Amygdala (tissue), 56 donors: ENCODE measurements at regions not wholly inside any gene's neighbourhood (a gene's known extent, or its start where the extent isn't known, plus 50 kb on each side); places are given as distances from the start of the nearest gene placed in this dataset.
"Not testable (repeated sequence)": the region's sequence is repeated elsewhere in the genome, so short reads cannot be mapped to it uniquely, and the experiment has no call there.

Source experiments
- DNase-seq, 56 donors: peaks; one replicate each; lab custom pipeline; 2025; lab: John Stamatoyannopoulos, UW

DNA sequence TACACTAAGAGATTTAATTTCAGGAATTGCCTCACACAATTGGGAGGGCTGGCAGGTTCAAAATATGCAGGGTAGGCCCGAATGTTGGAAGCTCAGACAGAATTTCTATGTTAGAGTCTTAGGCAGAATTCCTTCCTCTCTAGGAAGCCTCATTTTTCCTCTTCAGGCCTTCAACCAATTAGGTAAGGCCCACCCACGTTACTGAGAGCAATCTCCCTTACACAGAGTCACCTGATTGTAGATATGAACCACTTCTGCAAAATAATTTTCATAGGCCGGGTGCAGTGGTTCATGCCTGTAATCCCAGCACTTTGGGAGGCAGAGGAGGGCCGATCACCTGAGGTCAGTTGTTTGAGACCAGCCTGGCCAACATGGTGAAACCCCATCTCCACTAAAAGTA, 50.2 kb upstream of the HIVEP1 start:
- no peak for DNase-seq

DNA sequence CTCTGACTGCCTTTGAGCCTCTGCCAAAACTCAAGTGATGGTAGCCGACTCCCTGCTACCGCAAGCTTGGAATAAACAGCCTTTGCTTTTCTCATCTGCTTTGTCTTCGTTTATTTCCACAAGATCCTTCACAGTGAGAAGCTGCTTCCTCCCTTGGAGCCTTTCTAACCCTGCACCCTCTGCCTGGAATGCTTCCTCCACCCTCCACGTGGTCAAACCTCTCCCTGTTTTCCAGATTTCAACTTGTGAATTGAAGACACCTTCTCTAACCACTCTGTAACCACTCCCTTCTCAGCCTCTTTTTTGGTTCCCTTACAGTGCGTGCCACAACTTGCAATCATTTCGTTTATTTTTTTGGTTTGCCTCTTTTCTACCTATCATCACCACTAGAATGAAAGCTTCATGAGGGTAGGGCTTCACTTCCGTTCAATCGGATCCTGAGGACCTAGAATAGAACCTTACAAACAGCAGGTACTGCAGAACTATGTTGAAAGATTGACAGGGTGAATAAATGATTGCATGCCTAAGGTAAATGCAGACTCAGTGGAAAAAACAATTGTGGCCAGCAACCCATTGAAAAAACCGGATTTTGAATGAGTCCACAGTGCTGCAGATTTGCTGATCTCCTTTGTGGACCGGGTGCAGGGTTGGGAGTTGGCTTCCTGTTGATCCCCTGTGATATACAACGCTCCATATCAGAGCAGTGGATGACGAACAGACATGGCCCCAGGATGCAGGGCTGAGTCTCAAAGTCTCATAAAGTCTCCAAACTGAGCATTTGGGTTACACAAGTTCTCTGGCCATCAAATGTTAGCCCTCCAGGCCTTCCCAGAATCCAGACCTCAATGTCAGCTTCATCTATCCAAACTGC, 51.0 kb upstream of the HIVEP1 start:
- DNase-seq = no peak

DNA sequence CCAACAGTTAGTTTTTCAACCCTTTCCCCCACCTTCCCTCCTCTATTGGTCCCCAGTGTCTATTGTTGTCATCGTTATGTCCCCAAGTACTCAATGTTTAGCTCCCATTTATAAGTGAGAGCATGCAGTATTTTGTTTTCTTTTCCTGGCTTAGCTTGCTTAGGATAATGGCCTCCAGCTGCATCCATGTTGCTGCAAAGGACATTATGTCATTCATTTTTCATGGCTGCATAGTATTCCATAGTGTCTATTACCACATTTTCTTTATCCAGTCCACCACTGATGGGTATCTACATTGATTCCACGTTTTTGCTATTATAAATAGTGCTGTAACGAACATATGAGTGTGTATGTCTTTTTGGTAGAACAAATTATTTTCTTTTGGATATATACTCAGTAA, 55.3 kb upstream of the HIVEP1 start:
- DNase-seq = no peak

DNA sequence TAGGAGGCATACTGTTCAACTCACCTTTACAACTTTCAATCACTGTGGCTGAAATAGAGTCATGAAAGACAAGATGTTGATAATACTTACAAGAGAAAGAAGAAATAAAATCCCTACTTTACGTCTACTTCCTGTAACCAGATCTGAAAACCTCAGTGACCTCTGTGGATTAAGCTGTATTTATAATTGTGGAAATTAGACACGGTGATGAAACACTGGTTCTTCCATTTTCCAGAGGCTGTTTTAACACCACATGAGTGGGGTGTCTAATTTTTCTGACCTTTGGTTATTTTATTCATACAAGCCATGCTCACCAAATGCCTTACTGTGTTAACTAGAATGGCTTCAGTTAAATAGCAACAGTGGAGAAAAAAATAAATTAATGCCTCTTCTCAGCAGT, 58.5 kb upstream of the HIVEP1 start:
- DNase-seq = no peak

DNA sequence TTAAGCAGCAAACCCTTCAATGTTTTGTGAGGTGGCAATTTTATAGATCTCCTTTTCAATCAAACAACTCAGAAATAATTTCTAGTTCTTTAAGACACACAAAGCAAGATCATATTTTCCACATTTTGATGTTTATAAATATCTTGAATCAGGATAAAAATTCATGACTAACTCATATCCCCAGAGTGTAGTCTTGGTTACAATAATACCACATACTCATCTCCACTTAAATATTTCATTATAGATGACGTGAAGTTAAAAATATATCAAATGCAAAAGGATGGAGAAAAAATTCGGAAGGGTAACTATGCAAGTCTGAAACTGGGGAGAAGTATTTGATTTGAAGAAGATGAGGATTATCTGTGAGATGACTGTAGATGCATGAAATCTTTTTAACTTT, 59.8 kb upstream of the HIVEP1 start:
- DNase-seq = no peak

DNA sequence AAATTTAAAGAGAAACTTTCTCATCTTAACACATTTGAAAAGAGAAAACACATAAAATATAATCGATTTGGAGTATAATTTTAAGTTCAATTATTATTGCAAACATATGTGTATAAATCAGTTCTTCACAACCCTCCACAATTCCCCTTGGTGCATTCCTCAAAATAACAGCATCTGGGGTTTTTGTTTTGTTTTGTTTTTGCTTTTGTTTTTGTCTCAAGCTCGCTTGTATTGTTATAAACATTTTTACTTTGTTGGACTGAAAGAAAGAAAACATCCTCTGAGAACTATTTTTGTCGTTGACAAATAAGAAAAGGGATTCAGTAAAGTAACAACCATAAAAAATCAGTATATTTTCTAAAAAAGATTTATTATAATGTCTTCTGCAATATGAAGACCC, 60.2 kb upstream of the HIVEP1 start:
- DNase-seq = no peak

DNA sequence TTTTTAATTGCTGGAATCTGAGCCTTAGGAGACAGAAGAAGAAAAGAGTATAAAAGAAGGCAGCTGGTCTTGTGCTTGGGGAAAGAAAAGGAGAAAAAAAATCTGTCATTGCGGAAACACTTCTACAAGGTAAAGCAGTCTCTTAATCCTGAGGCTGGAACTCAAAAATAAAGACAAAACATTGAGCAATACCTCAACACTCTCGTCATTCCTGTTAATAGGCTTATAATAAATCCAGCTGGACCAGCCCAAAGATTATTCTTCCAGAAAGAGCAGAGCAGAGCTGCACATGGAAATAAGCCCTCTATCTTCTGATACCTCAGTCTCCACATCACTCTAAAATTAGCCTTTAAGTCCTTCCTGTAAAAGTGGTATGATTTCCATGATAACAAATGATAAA, 62.0 kb upstream of the HIVEP1 start:
- DNase-seq = no peak

DNA sequence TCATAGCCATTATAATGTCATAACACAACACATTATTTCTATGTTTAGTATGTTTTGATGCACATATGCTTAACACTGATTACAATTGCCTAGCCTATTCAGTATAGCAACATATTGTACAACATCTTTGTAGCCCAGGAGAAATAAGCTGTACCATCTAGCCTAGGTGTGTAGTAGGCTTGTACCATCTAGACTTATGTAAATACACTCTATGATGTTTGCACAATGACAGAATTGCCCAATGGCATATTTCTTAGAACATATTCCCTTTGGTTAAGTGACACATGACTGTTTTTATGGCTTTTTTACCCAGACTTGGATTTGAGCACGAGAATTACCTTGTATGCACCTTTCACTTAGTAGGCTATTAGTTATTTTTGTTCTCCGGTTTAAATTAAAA, 64.5 kb upstream of the HIVEP1 start:
- DNase-seq = no peak

DNA sequence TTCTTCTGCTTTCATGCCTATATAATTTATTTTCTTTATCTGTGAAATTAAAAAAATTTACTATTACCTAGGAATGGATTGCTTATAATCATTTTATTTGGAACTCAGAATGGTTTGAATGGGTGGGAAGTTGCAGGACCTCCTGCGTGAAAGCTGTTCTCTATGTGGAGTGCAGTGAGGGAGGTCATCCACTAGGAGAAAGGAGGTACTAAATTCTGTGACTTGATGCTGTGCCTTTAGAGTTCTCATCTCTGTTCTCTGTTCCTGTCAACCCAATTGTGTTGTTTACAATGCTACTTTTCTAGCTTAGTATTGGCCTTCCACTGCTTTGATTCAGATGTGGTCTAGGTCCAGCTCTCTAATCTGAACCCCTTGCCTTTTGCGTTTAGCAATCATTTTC, 65.0 kb upstream of the HIVEP1 start:
- DNase-seq = no peak

DNA sequence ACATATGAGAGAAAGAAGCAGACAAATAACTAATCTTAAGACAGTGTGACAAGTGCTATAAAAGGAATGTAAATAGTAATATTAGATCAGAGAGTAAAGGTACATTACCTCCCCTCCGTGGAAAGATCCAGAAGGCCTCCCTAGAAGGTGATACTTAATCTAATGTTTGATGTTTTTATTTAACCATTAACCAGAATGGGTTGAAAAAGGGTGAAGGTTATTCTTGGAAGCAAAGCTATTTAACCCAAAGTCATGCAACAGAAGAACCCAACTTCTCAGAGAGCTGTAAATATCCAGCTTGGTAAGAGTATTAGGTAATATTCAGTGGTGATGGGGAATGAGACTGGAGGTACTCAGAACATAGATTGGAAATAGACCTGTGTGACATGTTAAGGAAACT, 68.0 kb upstream of the HIVEP1 start:
- no peak for DNase-seq

DNA sequence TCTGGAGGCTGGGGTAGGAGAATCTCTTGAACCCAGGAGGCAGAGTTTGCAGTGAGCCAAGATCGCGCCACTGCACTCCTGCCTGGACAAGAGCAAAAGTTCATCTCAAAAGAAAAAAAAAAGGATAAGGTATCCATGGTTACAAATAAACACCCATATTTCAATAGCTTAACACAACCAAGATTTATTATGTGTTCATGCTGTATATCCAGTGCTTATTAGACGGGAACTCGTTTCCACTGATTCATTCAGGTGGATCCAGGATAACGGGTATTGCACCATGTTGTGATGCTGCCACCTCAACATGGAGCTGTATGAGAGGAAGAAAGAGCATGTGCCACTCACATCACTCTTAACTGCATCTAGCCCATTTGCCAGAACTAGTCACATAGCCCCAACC, 69.1 kb upstream of the HIVEP1 start:
- DNase-seq = no peak

DNA sequence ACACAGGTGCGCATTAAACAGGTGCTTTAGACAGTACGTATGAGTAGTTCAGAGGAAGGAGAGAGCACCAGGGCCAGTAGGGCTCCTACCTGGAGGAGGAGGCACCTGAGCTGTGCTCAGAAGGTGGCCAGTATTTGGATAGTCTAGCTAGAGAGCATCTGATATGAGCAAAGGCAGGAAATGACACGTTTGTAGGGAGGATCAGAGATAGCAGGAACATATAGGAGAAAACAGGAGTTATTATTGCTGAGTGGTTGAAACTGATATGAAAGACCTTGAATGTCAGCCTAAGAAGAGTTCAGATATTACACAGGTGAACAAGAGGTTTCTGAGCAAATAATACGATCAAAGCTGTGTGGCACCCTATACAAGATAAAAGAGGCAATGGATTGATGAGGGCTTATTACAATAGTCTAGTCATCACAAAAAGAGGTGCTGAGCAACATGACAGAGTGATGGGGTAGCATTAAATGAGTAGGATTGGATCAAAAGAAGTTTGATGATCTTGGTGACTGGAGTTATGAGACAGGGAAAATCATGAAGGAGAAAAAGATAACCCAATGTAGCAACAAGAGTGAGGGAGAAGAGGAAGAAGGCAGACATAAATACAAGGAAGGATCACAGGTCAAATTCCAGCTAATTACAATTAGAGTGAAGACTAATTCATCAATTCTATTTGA, 69.8 kb upstream of the HIVEP1 start:
- no peak for DNase-seq

DNA sequence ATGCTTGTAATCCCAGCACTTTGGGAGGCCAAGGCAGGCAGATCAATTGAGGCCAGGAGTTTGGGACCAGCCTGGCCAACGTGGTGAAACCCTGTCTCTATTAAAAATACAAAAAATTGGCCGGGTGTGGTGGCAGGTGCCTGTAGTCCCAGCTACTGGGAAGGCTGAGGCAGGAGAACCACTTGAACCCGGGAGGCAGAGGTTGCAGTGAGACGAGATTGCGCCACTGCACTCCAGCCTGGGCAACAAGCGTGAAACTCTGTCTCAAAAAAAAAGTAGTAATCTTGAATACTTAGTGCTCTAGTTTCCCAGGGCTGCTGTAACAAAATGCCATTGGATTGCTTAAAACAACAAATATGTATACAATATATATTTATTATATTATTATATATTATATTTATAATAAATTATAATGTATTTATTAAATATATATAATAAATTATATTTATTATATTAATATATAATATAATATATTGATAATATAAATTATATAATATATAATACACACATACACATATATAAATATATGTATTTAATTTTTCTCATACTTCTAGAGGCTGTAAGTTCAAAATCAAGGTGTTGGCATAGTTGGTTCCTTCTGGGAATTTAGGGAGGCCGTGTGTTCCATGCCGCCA, 71.5 kb upstream of the HIVEP1 start:
- DNase-seq = not testable (repeated sequence)

DNA sequence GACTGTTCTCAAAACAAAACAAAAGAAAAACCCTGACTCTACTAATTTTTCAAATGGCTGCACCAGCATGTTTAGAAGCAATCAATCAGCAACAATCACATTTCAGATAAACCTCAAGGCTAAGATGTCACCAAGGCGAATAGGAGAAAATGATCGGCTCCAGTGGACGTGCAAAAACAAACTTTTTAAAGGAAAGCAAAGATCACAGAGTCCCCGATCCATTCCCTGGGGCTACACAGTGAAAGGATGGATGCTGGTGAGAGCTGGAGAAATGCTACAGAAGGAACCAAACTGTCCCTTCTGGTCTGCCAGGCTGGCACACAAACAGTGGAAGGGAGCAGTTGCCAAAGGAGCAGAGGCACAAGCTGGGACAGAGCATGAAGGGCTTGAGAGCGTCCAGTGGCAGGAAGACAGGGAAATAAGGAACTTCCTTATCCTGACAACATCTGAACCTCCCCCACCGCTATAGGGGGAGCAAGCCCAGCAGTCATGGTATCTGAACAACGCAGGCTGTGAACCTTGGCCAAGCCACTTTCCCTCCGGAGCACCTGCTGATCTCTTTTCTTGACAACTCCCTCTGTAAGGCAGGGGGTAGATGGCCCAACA, 73.7 kb upstream of the HIVEP1 start:
- DNase-seq = no peak

DNA sequence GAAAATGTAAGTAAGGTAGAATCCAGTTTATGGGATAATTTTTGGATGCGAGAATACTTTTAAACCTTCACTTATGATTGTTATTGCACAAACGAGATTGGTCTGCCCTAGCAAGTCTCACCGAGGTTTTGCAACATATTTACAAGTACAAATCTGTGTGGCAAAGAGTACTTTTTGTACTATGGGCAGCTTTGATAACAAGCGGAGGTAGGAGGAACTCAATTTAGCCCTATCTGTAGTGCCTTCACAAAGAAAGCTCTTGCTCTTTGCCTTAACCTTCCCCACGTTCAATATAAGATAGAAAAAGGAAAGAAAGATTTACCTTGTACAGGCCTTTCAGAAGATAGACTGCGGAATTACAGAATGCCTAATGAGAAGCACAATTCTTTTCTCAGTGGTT, 77.5 kb upstream of the HIVEP1 start:
- DNase-seq = no peak

DNA sequence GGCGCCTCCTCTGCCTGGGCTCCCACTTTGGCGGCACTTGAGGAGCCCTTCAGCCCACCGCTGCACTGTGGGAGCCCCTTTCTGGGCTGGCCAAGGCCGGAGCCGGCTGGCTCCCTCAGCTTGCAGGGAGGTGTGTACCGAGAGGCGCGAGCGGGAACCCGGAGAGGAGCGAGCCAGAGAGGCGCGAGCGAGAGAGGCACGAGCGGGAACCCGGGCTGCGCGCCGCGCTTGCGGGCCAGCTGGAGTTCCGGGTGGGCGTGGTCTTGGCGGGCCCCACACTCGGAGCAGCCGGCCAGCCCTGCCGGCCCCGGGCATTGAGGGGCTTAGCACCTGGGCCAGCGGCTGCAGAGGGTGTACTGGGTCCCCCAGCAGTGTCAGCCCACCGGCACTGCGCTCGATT, 79.2 kb upstream of the HIVEP1 start:
- DNase-seq = not testable (repeated sequence)

DNA sequence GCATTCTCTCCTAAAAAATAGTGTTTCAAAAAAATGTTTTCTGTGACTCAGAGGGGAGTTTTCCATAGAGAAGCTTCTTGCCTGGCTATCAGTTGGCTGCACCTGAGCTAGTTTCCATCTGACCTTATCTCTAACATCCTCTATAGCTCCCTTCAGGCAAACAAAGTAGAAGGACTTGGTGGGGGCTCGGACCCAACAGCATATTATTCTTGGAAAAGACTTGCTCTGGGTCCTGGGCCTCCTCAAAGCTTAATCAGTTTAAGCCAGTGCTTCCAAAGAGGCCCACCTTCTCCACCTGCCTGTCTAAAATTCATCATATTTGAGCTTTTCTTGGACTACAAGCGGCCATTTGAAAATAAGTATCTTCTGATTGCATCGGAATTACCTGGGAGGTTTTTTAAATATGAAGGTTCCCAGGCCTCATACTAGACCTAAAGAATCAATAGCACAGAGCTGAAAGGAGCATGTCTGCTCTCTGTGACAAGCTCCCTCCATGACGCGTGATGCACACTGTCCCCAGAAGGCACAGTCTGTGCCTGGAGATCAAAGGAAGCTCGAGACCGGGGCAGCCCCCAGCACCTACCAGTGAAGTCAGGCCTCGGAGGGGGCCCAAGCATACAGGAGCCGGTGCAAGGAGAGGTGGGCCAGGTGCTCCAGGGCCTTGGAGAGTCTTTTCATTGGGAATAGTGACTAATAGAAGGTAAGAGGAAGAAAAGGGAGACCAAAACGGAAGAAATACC, 80.6 kb upstream of the HIVEP1 start:
- no peak for DNase-seq

DNA sequence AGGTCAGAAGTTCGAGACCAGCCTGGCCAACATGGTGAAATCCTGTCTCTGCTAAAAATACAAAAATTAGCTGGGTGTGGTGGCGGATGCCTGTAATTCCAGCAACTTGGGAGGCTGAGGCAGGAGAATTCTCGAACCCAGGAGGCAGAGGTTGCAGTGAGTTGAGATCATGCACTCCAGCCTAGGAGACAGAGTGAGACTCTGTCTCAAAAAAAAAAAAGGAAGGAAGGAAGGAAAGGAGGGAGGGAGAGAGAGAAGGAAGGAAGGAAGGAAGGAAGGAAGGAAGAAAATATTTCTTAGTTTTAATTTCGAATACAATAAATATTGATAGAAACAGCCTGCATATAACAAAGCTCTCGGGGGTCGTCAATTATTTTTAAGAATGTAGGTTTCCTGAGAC, 81.3 kb upstream of the HIVEP1 start:
- DNase-seq = not testable (repeated sequence)

DNA sequence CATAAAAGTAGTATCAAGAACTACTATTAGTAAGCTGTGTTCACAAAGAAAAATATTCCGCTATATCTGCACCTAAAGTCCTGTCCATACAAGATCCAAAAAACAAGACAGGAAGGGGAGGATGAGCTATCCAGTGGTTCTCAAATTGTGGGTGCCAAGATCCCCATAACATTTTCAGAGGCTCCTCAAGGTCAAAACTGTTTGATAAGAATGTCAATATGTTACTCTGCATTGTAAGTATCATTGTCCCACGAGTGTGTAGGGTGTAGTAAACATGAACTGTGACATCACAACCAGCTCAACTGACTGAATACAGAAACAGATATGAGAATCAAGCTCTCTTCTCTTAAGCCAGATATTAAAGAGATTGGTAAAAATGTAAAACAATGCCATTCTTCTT, 81.9 kb upstream of the HIVEP1 start:
- no peak for DNase-seq

DNA sequence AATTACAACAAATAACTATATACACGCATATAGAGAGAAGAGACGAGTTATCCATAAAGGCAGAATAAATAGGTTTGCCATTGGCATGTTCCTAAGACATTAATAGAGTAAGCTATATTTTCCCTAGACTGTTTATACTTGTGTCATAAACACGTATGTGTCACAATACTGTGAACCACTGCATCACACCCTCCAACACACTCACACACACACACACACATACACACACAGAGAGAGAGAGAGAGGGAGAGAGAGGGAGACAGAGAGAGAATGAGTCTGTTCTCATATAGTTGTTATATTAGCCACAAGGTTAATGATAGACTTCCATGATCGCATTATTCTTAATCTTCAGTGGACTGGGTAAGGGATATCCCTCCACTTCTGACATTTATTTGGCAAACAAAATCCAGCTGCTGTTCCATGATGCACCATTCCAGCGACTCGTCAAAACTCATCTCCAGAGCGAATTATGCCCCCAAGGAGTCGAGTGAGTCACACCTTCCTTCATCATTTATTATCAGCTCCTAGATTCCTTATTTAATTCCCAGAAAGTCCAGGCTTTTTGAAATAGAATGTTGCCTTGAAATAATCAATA, 82.8 kb upstream of the HIVEP1 start:
- no peak for DNase-seq
